Mammary epithelial cell (primary cell): ENCODE measurements at regions not wholly inside any gene's neighbourhood (a gene's known extent, or its start where the extent isn't known, plus 50 kb on each side); places are given as distances from the start of the nearest gene placed in this dataset.

Experiments used
- EZH2 ChIP-seq: IDR thresholded peaks from 2 replicates; pipeline ENCODE4 v1.6.1; 2012; ENCODE audit warnings: low read length, inconsistent platforms, borderline replicate concordance
- TF ChIP-seq, protein P1 (sequence below), 2 donors: IDR thresholded peaks in 1 of 2; conservative IDR thresholded peaks in 1 of 2; 2 replicates each; pipeline ENCODE4 v1.5.1; 2011 to 2012; ENCODE audit warnings: inconsistent platforms in 2 of 2, low read length in 2 of 2, mild to moderate bottlenecking in 2 of 2, control low read depth in 1 of 2, low read depth in 1 of 2; ENCODE audit not compliant: insufficient read depth in 1 of 2; ENCODE audit errors: extremely low read depth in 1 of 2

DNA sequence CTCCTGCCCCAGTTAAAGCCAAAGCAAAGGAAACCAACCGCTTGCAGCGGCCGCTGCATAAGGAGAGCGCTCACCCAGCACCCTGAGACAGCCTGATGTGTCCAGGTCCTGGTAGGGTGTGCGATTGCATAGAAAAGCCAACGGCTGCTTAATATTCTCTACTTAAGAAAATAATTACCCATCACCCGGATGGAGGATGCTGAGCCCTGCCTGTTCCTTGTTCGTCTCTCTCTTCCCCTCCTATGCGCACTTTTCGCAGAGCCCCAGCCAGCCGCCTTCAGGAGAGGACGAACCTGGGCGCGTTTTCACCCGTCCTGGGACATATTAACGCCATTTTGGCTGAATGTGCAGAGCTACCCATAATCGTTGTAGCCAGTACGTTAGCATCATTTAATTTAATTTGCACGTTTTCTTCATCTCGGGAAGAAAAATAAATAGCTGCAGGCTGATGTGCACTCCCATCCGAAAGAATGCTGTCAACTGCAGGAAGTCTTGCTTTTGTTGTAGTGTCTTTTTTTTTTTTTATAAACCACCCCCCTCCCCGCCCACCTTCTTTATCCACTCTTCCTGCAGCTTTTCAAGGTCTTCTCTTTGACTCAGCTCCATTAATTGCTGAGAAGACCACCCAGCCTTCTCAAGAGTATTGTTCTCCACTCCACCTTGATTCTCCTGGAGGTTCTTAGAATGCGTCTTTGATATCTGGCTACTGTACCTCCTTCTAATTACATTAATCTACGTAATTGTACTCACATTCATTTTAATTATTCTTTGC lies 214.5 kb downstream of the TEX29 start:
- TF ChIP-seq, protein P1, sequence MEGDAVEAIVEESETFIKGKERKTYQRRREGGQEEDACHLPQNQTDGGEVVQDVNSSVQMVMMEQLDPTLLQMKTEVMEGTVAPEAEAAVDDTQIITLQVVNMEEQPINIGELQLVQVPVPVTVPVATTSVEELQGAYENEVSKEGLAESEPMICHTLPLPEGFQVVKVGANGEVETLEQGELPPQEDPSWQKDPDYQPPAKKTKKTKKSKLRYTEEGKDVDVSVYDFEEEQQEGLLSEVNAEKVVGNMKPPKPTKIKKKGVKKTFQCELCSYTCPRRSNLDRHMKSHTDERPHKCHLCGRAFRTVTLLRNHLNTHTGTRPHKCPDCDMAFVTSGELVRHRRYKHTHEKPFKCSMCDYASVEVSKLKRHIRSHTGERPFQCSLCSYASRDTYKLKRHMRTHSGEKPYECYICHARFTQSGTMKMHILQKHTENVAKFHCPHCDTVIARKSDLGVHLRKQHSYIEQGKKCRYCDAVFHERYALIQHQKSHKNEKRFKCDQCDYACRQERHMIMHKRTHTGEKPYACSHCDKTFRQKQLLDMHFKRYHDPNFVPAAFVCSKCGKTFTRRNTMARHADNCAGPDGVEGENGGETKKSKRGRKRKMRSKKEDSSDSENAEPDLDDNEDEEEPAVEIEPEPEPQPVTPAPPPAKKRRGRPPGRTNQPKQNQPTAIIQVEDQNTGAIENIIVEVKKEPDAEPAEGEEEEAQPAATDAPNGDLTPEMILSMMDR (conservative IDR thresholded peaks at IDR 0.05 in 1 of 2, IDR thresholded peaks at IDR 0.05 in 1 of 2; ENCODE audit: extremely low read depth in 1 of 2, insufficient read depth in 1 of 2, low read depth in 1 of 2, low read length in 2 of 2) = no peak
- TF ChIP-seq EZH2 = no peak
